ENCODE measurements at regions not wholly inside any gene's neighbourhood (a gene's known extent, or its start where the extent isn't known, plus 50 kb on each side); places are given as distances from the start of the nearest gene placed in this dataset.

DNA sequence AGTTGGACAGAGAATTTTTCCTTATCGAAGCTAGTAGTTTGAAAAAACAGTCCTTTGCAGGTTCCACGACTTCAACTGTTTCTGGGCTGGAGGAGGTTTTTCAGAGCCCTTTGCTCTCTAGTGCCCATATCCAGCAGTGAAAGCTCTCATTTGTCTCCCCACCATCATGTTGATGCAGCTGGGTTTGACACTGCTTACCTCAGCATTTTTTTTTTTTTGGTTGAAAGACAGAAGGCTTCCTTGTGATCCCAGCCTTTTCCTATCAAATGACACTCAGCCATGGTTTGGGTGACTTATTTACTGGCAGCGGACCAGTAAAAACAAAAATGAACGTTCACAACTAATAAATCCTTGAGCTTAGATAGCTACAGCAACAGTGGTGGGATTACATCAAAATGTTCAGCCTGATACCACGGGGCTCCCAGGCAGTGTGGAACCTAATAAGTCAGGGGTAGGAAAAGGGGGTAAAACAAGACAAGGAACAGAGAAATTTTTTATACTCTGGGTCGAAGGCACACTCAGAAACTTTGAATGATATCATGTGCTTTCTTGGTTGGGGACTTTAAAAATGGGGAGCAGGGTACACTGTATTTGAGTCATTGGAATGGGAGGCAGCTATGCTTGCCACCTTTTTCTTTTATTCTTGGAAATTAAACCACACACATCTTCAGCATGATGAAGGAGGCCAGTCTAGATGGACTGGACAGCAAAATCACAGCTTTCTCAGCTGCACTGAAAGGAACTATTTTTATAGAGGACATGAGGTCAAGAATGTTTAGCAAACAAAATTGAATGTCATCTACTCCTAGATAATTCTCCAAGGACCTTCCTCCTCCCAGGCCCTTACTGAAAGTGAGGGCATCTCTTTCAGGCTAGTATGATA, 308.9 kb upstream of the MPDZ start:
- H3K27ac ChIP-seq (ENCODE audit: extremely low read depth, low read depth, low read length), result peak overlapping the region; percentile 62
- CTCF ChIA-PET, result interaction anchor here (0.6 to 0.9 kb wide), 2 partner anchors 58 to 532 kb away, joined by 4 to 6 read pairs; no protein-coding TSS in a partner anchor
- POLR2A ChIA-PET, result interaction anchor here (0.6 kb wide), 1 partner anchor 19 kb away, joined by 3 read pairs; no protein-coding TSS in a partner anchor
- H3K36me3 ChIP-seq (ENCODE audit: control insufficient read depth in 2 of 2, insufficient read depth in 1 of 2, low read length in 2 of 2), result no peaks in the 10 kb centered on the region
- H3K4me3 ChIP-seq (ENCODE audit: low read depth, low read length), result no peak overlapping the region
- H3K9me3 ChIP-seq (ENCODE audit: control insufficient read depth, insufficient read depth, low read depth, low read length), result no peaks in the 10 kb centered on the region
- peaks cover 22% of the 10 kb centered on the region for H3K4me1 ChIP-seq (ENCODE audit: control insufficient read depth, insufficient read depth, low read length)
- no peak for TF ChIP-seq ZNF324 (tag by site-specific recombination; IDR thresholded peaks at IDR 0.05)
- no peak for TF ChIP-seq SP3 (tag by site-specific recombination; IDR thresholded peaks at IDR 0.05)
- TF ChIP-seq SCRT2 (tag by site-specific recombination; IDR thresholded peaks at IDR 0.05), result peak; percentile 47; the same call in 1 of the 2 replicates
- no peak for TF ChIP-seq MYNN (tag by site-specific recombination; IDR thresholded peaks at IDR 0.05; ENCODE audit: borderline replicate concordance)
- TF ChIP-seq BCL11B (tag by site-specific recombination; IDR thresholded peaks at IDR 0.05; ENCODE audit: low read depth), result no peak
- TF ChIP-seq, protein P1, sequence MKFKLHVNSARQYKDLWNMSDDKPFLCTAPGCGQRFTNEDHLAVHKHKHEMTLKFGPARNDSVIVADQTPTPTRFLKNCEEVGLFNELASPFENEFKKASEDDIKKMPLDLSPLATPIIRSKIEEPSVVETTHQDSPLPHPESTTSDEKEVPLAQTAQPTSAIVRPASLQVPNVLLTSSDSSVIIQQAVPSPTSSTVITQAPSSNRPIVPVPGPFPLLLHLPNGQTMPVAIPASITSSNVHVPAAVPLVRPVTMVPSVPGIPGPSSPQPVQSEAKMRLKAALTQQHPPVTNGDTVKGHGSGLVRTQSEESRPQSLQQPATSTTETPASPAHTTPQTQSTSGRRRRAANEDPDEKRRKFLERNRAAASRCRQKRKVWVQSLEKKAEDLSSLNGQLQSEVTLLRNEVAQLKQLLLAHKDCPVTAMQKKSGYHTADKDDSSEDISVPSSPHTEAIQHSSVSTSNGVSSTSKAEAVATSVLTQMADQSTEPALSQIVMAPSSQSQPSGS (tag by site-specific recombination; IDR thresholded peaks at IDR 0.05; ENCODE audit: low read depth), result peak; percentile 57; the same call in 1 of the 2 replicates
- no peak for TF ChIP-seq ZNF621 (tag by site-specific recombination; IDR thresholded peaks at IDR 0.05)
- TF ChIP-seq ZNF184 (tag by site-specific recombination; IDR thresholded peaks at IDR 0.05), result no peak
- TF ChIP-seq, protein P2, sequence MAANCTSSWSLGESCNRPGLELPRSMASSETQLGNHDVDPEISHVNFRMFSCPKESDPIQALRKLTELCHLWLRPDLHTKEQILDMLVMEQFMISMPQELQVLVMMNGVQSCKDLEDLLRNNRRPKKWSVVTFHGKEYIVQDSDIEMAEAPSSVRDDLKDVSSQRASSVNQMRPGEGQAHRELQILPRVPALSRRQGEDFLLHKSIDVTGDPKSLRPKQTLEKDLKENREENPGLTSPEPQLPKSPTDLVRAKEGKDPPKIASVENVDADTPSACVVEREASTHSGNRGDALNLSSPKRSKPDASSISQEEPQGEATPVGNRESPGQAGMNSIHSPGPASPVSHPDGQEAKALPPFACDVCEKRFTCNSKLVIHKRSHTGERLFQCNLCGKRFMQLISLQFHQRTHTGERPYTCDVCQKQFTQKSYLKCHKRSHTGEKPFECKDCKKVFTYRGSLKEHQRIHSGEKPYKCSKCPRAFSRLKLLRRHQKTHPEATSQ (tag by site-specific recombination; IDR thresholded peaks at IDR 0.05), result no peak
- TF ChIP-seq KLF9 (tag by site-specific recombination; IDR thresholded peaks at IDR 0.05; ENCODE audit: low read depth), result no peak
- TF ChIP-seq ZNF114 (tag by site-specific recombination; IDR thresholded peaks at IDR 0.05), result no peak
- no peak for TF ChIP-seq ZNF585B (tag by site-specific recombination; IDR thresholded peaks at IDR 0.05)
- TF ChIP-seq BCL11A (tag by site-specific recombination; IDR thresholded peaks at IDR 0.05; ENCODE audit: low read depth), result no peak
- 0 out of 2 replicates have a peak, but pooled peaks have one; percentile 11 for TF ChIP-seq BCL6B (tag by site-specific recombination; IDR thresholded peaks at IDR 0.05)
- TF ChIP-seq ZNF24 (tag by site-specific recombination; IDR thresholded peaks at IDR 0.05), result peak; percentile 58; the same call in 1 of the 2 replicates
- TF ChIP-seq ZNF654 (tag by site-specific recombination; IDR thresholded peaks at IDR 0.05; ENCODE audit: low read depth), result no peak
- no peak for TF ChIP-seq ZNF266 (tag by site-specific recombination; IDR thresholded peaks at IDR 0.05; ENCODE audit: low read depth)
- 0 out of 2 replicates have a peak, but pooled peaks have one; percentile 25 for TF ChIP-seq ZNF518A (tag by site-specific recombination; conservative IDR thresholded peaks at IDR 0.05; ENCODE audit: low read depth)
- no peak for TF ChIP-seq ZNF701 (tag by site-specific recombination; IDR thresholded peaks at IDR 0.05)
- peak; percentile 74; the same call in 1 of the 2 replicates for TF ChIP-seq ZXDB (tag by site-specific recombination; IDR thresholded peaks at IDR 0.05)
- 0 out of 2 replicates have a peak, but pooled peaks have one; percentile 13 for TF ChIP-seq ZNF2 (tag by site-specific recombination; IDR thresholded peaks at IDR 0.05)
- TF ChIP-seq PRDM6 (tag by site-specific recombination; IDR thresholded peaks at IDR 0.05), result peak; percentile 52
- TF ChIP-seq ZNF155 (tag by site-specific recombination; IDR thresholded peaks at IDR 0.05), result no peak
- TF ChIP-seq ZNF777 (tag by site-specific recombination; IDR thresholded peaks at IDR 0.05; ENCODE audit: borderline replicate concordance), result no peak
- TF ChIP-seq, protein P3, sequence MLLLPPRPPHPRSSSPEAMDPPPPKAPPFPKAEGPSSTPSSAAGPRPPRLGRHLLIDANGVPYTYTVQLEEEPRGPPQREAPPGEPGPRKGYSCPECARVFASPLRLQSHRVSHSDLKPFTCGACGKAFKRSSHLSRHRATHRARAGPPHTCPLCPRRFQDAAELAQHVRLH (tag by site-specific recombination; IDR thresholded peaks at IDR 0.05), result 0 out of 2 replicates have a peak, but pooled peaks have one; percentile 55

Measured in HEK293 (cell line).